Brain pericyte (primary cell): ENCODE measurements at regions not wholly inside any gene's neighbourhood (a gene's known extent, or its start where the extent isn't known, plus 50 kb on each side); places are given as distances from the start of the nearest gene placed in this dataset.
"Not testable (repeated sequence)": the region's sequence is repeated elsewhere in the genome, so short reads cannot be mapped to it uniquely, and the experiment has no call there.

Experiments
- DNase-seq: peaks from one replicate; pipeline ENCODE4 v3.0.0-alpha.2; 2012; ENCODE audit warnings: low read depth, low spot score

GRCh38 chr2:2493496-2493895, 162.4 kb upstream of the MYT1L start:
- DNase-seq = no peak

- DNase-seq = no peak
Measured at GRCh38 chr2:2492800-2493199, 161.7 kb upstream of the MYT1L start.

- DNase-seq = no peak
Measured at GRCh38 chr2:2491964-2492363, 160.9 kb upstream of the MYT1L start.

- DNase-seq = no peak
Measured at GRCh38 chr2:2484301-2484700, 153.2 kb upstream of the MYT1L start.

GRCh38 chr2:2482851-2483250, 151.8 kb upstream of the MYT1L start:
- DNase-seq = no peak

- no peak for DNase-seq
Measured at GRCh38 chr2:2472881-2473280, 141.8 kb upstream of the MYT1L start.

GRCh38 chr2:2472044-2472443, 141.0 kb upstream of the MYT1L start:
- no peak for DNase-seq

GRCh38 chr2:2466534-2466933, 135.5 kb upstream of the MYT1L start:
- DNase-seq = no peak

- DNase-seq = no peak
Measured at GRCh38 chr2:2464643-2465042, 133.6 kb upstream of the MYT1L start.

- no peak for DNase-seq
Measured at GRCh38 chr2:2464094-2464493, 133.0 kb upstream of the MYT1L start.

GRCh38 chr2:2456721-2457120, 125.6 kb upstream of the MYT1L start:
- no peak for DNase-seq

- no peak for DNase-seq
Measured at GRCh38 chr2:2455151-2455550, 124.1 kb upstream of the MYT1L start.

GRCh38 chr2:2452961-2453360, 121.9 kb upstream of the MYT1L start:
- no peak for DNase-seq

GRCh38 chr2:2451275-2451674, 120.2 kb upstream of the MYT1L start:
- DNase-seq = not testable (repeated sequence)

GRCh38 chr2:2448178-2448577, 117.1 kb upstream of the MYT1L start:
- no peak for DNase-seq

GRCh38 chr2:2422621-2423020, 91.5 kb upstream of the MYT1L start:
- DNase-seq = no peak

GRCh38 chr2:2413525-2413924, 82.5 kb upstream of the MYT1L start:
- DNase-seq = no peak

GRCh38 chr2:2410987-2411386, 79.9 kb upstream of the MYT1L start:
- DNase-seq = no peak

- no peak for DNase-seq
Measured at GRCh38 chr2:2409481-2409880, 78.4 kb upstream of the MYT1L start.

- no peak for DNase-seq
Measured at GRCh38 chr2:2405780-2406179, 74.7 kb upstream of the MYT1L start.

GRCh38 chr2:2400286-2401038, 69.4 kb upstream of the MYT1L start:
- DNase-seq = no peak

- no peak for DNase-seq
Measured at GRCh38 chr2:2399396-2399795, 68.3 kb upstream of the MYT1L start.

GRCh38 chr2:2392332-2392731, 61.3 kb upstream of the MYT1L start:
- no peak for DNase-seq

- no peak for DNase-seq
Measured at GRCh38 chr2:2389215-2389614, 58.1 kb upstream of the MYT1L start.
